ENCODE measurements at regions not wholly inside any gene's neighbourhood (a gene's known extent, or its start where the extent isn't known, plus 50 kb on each side); places are given as distances from the start of the nearest gene placed in this dataset.

DNA sequence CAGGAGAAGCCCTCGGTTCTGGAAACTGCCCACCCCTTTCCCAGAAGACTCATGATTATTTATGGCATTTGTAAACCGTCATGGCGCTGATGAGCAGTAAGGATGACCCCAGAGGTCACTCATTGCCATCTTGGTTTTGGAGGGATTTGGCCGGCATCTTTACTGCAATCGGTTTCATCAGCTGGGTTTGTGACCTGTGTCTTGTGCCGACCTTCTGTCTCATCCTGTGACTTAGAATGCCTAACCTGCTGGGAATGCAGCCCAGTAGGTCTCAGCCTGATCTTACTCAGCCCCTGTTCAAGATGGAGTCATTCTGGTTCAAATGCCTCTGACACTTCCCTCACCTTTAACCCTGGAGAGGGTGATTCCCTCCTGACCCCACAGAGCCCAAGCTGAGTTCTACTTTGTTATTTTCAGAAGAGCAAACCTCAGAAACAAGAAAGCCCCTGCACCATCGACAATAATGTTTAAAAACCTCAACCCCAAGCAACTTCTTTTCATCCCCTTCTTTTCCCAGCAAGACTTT is 105.5 kb upstream of the SFSWAP start (continued):
- peak; percentile 96 for TF ChIP-seq HIVEP1 (CRISPR knock-in tag; IDR thresholded peaks at IDR 0.05)
- TF ChIP-seq JUN (IDR thresholded peaks at IDR 0.05; ENCODE audit: borderline replicate concordance, low read depth, low read length) = 0 out of 2 replicates have a peak, but pooled peaks have one; percentile 26
- no peak for TF ChIP-seq JUN (CRISPR knock-in tag; IDR thresholded peaks at IDR 0.05; ENCODE audit: borderline replicate concordance)
- TF ChIP-seq CTBP1 (IDR thresholded peaks at IDR 0.05; ENCODE audit: borderline replicate concordance) = peak; percentile 77
- TF ChIP-seq ARHGAP35 (IDR thresholded peaks at IDR 0.05; ENCODE audit: partially characterized antibody) = no peak
- TF ChIP-seq SMARCE1 (IDR thresholded peaks at IDR 0.05) = no peak
- TF ChIP-seq, protein P1, sequence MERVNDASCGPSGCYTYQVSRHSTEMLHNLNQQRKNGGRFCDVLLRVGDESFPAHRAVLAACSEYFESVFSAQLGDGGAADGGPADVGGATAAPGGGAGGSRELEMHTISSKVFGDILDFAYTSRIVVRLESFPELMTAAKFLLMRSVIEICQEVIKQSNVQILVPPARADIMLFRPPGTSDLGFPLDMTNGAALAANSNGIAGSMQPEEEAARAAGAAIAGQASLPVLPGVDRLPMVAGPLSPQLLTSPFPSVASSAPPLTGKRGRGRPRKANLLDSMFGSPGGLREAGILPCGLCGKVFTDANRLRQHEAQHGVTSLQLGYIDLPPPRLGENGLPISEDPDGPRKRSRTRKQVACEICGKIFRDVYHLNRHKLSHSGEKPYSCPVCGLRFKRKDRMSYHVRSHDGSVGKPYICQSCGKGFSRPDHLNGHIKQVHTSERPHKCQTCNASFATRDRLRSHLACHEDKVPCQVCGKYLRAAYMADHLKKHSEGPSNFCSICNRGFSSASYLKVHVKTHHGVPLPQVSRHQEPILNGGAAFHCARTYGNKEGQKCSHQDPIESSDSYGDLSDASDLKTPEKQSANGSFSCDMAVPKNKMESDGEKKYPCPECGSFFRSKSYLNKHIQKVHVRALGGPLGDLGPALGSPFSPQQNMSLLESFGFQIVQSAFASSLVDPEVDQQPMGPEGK (CRISPR knock-in tag; IDR thresholded peaks at IDR 0.05; ENCODE audit: borderline replicate concordance) = peak; percentile 79; the same call in 1 of the 2 replicates
- peak; percentile 95 for TF ChIP-seq PTRF (tag; IDR thresholded peaks at IDR 0.05)
- no peak for TF ChIP-seq TRIM28 (IDR thresholded peaks at IDR 0.05)
- no peak for TF ChIP-seq CAMTA2 (CRISPR knock-in tag; conservative IDR thresholded peaks at IDR 0.05)
- TF ChIP-seq, protein P2, sequence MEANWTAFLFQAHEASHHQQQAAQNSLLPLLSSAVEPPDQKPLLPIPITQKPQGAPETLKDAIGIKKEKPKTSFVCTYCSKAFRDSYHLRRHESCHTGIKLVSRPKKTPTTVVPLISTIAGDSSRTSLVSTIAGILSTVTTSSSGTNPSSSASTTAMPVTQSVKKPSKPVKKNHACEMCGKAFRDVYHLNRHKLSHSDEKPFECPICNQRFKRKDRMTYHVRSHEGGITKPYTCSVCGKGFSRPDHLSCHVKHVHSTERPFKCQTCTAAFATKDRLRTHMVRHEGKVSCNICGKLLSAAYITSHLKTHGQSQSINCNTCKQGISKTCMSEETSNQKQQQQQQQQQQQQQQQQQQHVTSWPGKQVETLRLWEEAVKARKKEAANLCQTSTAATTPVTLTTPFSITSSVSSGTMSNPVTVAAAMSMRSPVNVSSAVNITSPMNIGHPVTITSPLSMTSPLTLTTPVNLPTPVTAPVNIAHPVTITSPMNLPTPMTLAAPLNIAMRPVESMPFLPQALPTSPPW (CRISPR knock-in tag; IDR thresholded peaks at IDR 0.05) = no peak
- no peak for TF ChIP-seq HDAC3 (IDR thresholded peaks at IDR 0.05; ENCODE audit: borderline replicate concordance, partially characterized antibody)
- TF ChIP-seq DIDO1 (tag; IDR thresholded peaks at IDR 0.05; ENCODE audit: low read depth) = peak; percentile 82
- TF ChIP-seq ARID1B (IDR thresholded peaks at IDR 0.05) = peak; percentile 41; the same call in 1 of the 2 replicates
- TF ChIP-seq EP400 (IDR thresholded peaks at IDR 0.05) = peak; percentile 35; the same call in 1 of the 2 replicates
- TF ChIP-seq, protein P3, sequence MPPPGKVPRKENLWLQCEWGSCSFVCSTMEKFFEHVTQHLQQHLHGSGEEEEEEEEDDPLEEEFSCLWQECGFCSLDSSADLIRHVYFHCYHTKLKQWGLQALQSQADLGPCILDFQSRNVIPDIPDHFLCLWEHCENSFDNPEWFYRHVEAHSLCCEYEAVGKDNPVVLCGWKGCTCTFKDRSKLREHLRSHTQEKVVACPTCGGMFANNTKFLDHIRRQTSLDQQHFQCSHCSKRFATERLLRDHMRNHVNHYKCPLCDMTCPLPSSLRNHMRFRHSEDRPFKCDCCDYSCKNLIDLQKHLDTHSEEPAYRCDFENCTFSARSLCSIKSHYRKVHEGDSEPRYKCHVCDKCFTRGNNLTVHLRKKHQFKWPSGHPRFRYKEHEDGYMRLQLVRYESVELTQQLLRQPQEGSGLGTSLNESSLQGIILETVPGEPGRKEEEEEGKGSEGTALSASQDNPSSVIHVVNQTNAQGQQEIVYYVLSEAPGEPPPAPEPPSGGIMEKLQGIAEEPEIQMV (tag; conservative IDR thresholded peaks at IDR 0.05; ENCODE audit: low read depth) = peak; percentile 90
- TF ChIP-seq BCL6 (CRISPR knock-in tag; IDR thresholded peaks at IDR 0.05) = peak; percentile 88
- TF ChIP-seq, protein P4, sequence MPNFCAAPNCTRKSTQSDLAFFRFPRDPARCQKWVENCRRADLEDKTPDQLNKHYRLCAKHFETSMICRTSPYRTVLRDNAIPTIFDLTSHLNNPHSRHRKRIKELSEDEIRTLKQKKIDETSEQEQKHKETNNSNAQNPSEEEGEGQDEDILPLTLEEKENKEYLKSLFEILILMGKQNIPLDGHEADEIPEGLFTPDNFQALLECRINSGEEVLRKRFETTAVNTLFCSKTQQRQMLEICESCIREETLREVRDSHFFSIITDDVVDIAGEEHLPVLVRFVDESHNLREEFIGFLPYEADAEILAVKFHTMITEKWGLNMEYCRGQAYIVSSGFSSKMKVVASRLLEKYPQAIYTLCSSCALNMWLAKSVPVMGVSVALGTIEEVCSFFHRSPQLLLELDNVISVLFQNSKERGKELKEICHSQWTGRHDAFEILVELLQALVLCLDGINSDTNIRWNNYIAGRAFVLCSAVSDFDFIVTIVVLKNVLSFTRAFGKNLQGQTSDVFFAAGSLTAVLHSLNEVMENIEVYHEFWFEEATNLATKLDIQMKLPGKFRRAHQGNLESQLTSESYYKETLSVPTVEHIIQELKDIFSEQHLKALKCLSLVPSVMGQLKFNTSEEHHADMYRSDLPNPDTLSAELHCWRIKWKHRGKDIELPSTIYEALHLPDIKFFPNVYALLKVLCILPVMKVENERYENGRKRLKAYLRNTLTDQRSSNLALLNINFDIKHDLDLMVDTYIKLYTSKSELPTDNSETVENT (CRISPR knock-in tag; IDR thresholded peaks at IDR 0.05) = no peak
- TF ChIP-seq TAF1 (IDR thresholded peaks at IDR 0.05; ENCODE audit: control insufficient read depth, extremely low read depth, insufficient read depth, low read length, severe bottlenecking) = no peak
- TF ChIP-seq ZKSCAN3 (CRISPR knock-in tag; IDR thresholded peaks at IDR 0.05) = peak; percentile 71
- peak; percentile 79 for TF ChIP-seq ZNF354B (CRISPR knock-in tag; IDR thresholded peaks at IDR 0.05)
